Naive thymus-derived CD4-positive, alpha-beta T cell (primary cell): ENCODE measurements at regions not wholly inside any gene's neighbourhood (a gene's known extent, or its start where the extent isn't known, plus 50 kb on each side); places are given as distances from the start of the nearest gene placed in this dataset.

Source experiments
- ATAC-seq: fragments of 150-1000 bp; cut with Tn5 transposase; 2 replicates; pipeline ENCODE4 v1.10.0; 2021; ENCODE audit warnings: mild to moderate bottlenecking, moderate library complexity
- CTCF ChIA-PET: fragments of 350-600 bp; sonication (Branson Sonifier 250); formaldehyde crosslinking; loops from one replicate; lab custom pipeline; 2021; ENCODE audit warnings: antibody characterized with exemption; lab: Charles Lee
- POLR2A ChIA-PET: fragments of 350-600 bp; sonication (Branson Sonifier 250); formaldehyde crosslinking; loops from one replicate; lab custom pipeline; 2021; ENCODE audit warnings: antibody characterized with exemption, inconsistent platforms; lab: Charles Lee
- DNase-seq, 9 donors: peaks; one replicate each; pipeline versions ENCODE4 v3.0.0 to v3.0.0-alpha.2; 2020 to 2022; ENCODE audit warnings: mixed read lengths in 1 of 9
- H3K27ac ChIP-seq: one replicate; pipeline ENCODE4 v1.7.0; 2013; ENCODE audit warnings: mild to moderate bottlenecking, low read depth, low read length, moderate library complexity
- H3K27me3 ChIP-seq, 2 donors: one replicate each; pipeline ENCODE4 v1.7.0; 2013; ENCODE audit warnings: low read length in 2 of 2, mild to moderate bottlenecking in 2 of 2, moderate library complexity in 2 of 2; ENCODE audit not compliant: control insufficient read depth in 2 of 2, insufficient read depth in 2 of 2
- H3K36me3 ChIP-seq, 3 experiments: 1 replicate in 2 of 3; 2 replicates in 1 of 3; pipeline ENCODE4 v1.7.0; 2013; ENCODE audit warnings: low read length in 3 of 3, mild to moderate bottlenecking in 3 of 3, moderate library complexity in 1 of 3; ENCODE audit not compliant: insufficient read depth in 3 of 3, control insufficient read depth in 2 of 3
- H3K4me1 ChIP-seq, 2 donors: one replicate each; pipeline ENCODE4 v1.7.0; 2013; ENCODE audit warnings: low read length in 2 of 2, mild to moderate bottlenecking in 2 of 2, moderate library complexity in 1 of 2; ENCODE audit not compliant: control insufficient read depth in 2 of 2, insufficient read depth in 2 of 2
- H3K4me3 ChIP-seq: 2 replicates; pipeline ENCODE4 v1.7.0; 2013; ENCODE audit warnings: mild to moderate bottlenecking, low read length
- H3K9me3 ChIP-seq, 3 experiments: 1 replicate in 2 of 3; 2 replicates in 1 of 3; pipeline ENCODE4 v1.7.0; 2013; ENCODE audit warnings: low read length in 3 of 3; ENCODE audit not compliant: control insufficient read depth in 2 of 3
- H3K27ac Mint-ChIP-seq, 9 donors: one replicate each; pipeline ENCODE4 v1.8.0; 2020 to 2022; ENCODE audit warnings: mixed read lengths in 9 of 9, mild to moderate bottlenecking in 8 of 9, moderate library complexity in 5 of 9, inconsistent platforms in 2 of 9
- H3K27me3 Mint-ChIP-seq, 5 donors: one replicate each; pipeline ENCODE4 v1.8.0; 2021 to 2022; ENCODE audit warnings: mixed read lengths in 5 of 5, mild to moderate bottlenecking in 1 of 5
- H3K36me3 Mint-ChIP-seq, 5 donors: one replicate each; pipeline ENCODE4 v1.8.0; 2020 to 2022; ENCODE audit warnings: mixed read lengths in 5 of 5, mild to moderate bottlenecking in 3 of 5, inconsistent platforms in 1 of 5
- H3K4me1 Mint-ChIP-seq, 7 donors: one replicate each; pipeline ENCODE4 v1.8.0; 2020 to 2022; ENCODE audit warnings: mixed read lengths in 7 of 7, mild to moderate bottlenecking in 3 of 7, inconsistent platforms in 1 of 7
- H3K4me3 Mint-ChIP-seq, 10 donors: one replicate each; pipeline ENCODE4 v1.8.0; 2020 to 2022; ENCODE audit warnings: mild to moderate bottlenecking in 10 of 10, mixed read lengths in 10 of 10, moderate library complexity in 6 of 10, inconsistent platforms in 2 of 10
- H3K9me3 Mint-ChIP-seq, 11 donors: one replicate each; pipeline ENCODE4 v1.8.0; 2020 to 2022; ENCODE audit warnings: mixed read lengths in 11 of 11, mild to moderate bottlenecking in 4 of 11, inconsistent platforms in 1 of 11, moderate library complexity in 1 of 11
- intact Hi-C, 2 donors: fragments of 100-400 bp; cut with micrococcal nuclease; formaldehyde crosslinking; loops; one replicate each; pipeline ENCODE4 v1.15.1; 2023

DNA sequence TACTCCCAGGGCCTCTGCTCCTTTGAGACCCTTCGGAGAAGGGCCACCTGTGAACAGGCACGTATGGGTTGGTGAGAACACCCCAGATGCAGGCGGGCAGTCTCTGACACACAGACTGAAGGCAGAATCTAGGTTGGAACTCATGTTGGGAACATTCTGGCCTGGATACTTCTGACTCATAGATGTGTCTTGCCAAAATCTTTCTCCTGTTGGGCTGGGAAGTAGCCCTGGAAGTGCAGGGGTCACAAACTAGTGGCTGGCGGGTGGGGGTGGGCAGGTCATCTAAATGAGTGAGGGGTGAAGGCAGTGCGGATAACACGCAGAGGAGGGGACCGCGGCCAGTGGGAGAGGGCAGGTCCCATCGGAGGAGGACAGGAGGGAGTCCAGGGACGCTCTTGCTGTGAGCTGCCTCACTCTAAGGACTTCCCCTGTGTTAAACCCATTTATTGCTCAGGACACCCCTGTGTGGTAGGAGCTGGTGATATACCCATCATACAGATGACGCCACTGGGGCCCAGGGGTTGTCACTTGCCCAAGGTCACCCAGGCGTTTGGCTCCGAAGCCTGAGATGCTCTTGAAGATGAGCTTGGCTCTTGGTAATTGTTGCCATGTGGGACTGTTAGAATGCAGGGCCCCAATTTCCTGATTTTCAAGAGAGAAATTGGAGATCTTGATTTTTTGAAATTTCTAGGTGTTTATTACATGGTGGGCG, 181.0 kb downstream of the PTPRU start:
- intact Hi-C loops, result no loop called here
- Histone ChIP-seq H3K27me3 (no peaks in the 10 kb centered on the region), H3K9me3 (no peaks in the 10 kb centered on the region), H3K4me3 (no peak overlapping the region), H3K27ac (no peak overlapping the region), H3K4me1 (no peaks in the 10 kb centered on the region), H3K36me3 (no peaks in the 10 kb centered on the region)
- no peak overlapping the region for H3K27ac Mint-ChIP-seq
- peaks cover 0 to 8% (median 2%) of the 10 kb centered on the region in 11 donors for H3K9me3 Mint-ChIP-seq
- peaks cover 0 to 6% (median 0%) of the 10 kb centered on the region in 7 donors for H3K4me1 Mint-ChIP-seq
- H3K4me3 Mint-ChIP-seq, result no peak overlapping the region
- ATAC-seq (no peak), DNase-seq (no peak)
- no peaks in the 10 kb centered on the region for H3K36me3 Mint-ChIP-seq
- CTCF ChIA-PET, result no interaction called here
- POLR2A ChIA-PET, result interaction anchor here (0.7 kb wide), 1 partner anchor 538 kb away, joined by 3 read pairs; no protein-coding TSS in a partner anchor
- peaks cover 11 to 47% (median 26%) of the 10 kb centered on the region in 5 donors for H3K27me3 Mint-ChIP-seq

DNA sequence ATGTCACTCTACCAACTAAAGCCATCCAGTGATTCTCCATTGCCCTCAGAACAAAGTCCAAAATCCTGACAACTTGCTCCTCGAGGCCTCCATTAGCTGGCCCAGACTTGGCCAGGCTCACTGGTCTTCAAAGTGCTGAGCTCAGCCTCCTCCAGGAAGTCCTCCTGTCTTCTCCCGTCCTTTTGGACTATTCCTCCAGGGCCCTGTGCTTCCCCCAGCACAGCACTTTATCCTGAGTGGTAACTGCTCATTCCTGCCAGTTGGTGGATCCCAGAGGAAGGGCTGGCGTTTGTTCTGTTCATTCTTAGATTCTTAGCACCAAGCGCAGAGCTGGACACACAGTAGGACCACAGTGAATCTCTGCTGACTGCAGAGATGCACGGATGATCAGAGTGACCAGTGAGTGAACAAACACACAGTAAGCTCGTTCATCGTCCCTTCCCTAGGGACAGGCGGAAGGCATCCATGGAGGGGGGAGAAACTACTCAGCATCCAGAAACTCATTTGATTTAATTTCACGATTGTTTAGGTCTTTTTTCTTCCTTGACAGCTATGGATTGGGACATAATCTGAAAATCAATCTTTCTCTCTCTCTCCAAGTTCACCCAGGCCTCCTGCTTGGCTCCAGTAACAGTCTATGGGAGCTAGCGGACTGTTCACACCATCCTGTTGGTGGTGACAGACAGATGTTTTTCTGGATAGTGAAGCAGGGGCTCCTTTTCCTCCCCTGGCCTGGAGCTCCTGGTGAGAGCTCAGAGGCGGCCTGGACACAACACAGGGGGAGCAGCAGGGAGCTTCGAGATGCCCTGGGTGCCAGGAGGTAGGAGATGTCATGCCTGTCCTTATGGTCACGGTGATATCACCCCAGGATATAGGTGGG, 180.2 kb downstream of the PTPRU start:
- peaks cover 0 to 6% (median 2%) of the 10 kb centered on the region in 11 donors for H3K9me3 Mint-ChIP-seq
- H3K27ac Mint-ChIP-seq, result no peak overlapping the region
- POLR2A ChIA-PET, result no interaction called here
- H3K27me3 Mint-ChIP-seq, result peaks cover 6 to 49% (median 26%) of the 10 kb centered on the region in 5 donors
- Histone ChIP-seq H3K36me3 (no peaks in the 10 kb centered on the region), H3K27me3 (no peaks in the 10 kb centered on the region), H3K9me3 (no peaks in the 10 kb centered on the region), H3K4me3 (no peak overlapping the region), H3K4me1 (no peaks in the 10 kb centered on the region), H3K27ac (no peak overlapping the region)
- H3K36me3 Mint-ChIP-seq, result no peaks in the 10 kb centered on the region
- intact Hi-C loops, result no loop called here
- H3K4me3 Mint-ChIP-seq, result no peak overlapping the region
- ATAC-seq (no peak), DNase-seq (no peak)
- CTCF ChIA-PET, result interaction anchor here (0.7 kb wide), 1 partner anchor 50 kb away, joined by 3 read pairs; no protein-coding TSS in a partner anchor
- H3K4me1 Mint-ChIP-seq, result peaks cover 0 to 6% (median 0%) of the 10 kb centered on the region in 7 donors

DNA sequence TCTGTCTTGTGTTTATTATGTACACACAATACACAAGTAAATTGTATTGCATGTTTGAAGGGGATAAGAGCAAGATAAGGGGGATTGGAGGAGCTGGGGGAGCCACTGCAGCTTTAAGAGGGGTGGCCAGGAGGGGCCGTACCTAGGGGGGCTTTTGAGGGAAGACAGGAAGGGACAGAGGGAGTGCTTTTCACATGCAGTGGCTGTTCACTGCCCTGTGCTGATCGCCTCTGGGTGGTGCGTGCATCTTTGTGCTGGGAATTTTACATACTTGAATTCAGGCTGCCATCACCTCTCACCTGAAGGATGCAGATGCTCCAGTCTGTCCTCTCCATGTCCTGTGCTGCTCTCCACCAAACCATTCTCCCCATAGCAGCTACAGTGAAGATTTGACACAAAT, 179.5 kb downstream of the PTPRU start:
- Mint-ChIP-seq H3K36me3 (no peaks in the 10 kb centered on the region), H3K4me1 (peaks cover 0 to 6% (median 0%) of the 10 kb centered on the region in 7 donors), H3K27me3 (peaks cover 3 to 48% (median 23%) of the 10 kb centered on the region in 5 donors), H3K4me3 (no peak overlapping the region), H3K9me3 (peaks cover 0 to 3% (median 0%) of the 10 kb centered on the region in 11 donors), H3K27ac (no peak overlapping the region)
- intact Hi-C loops, result no loop called here
- Histone ChIP-seq H3K27me3 (no peaks in the 10 kb centered on the region), H3K9me3 (no peaks in the 10 kb centered on the region), H3K36me3 (no peaks in the 10 kb centered on the region), H3K27ac (no peak overlapping the region), H3K4me1 (no peaks in the 10 kb centered on the region), H3K4me3 (no peak overlapping the region)
- DNase-seq (no peak), ATAC-seq (no peak)
- POLR2A ChIA-PET, result no interaction called here
- CTCF ChIA-PET, result interaction anchor here (0.7 kb wide), 1 partner anchor 50 kb away, joined by 3 read pairs; no protein-coding TSS in a partner anchor

DNA sequence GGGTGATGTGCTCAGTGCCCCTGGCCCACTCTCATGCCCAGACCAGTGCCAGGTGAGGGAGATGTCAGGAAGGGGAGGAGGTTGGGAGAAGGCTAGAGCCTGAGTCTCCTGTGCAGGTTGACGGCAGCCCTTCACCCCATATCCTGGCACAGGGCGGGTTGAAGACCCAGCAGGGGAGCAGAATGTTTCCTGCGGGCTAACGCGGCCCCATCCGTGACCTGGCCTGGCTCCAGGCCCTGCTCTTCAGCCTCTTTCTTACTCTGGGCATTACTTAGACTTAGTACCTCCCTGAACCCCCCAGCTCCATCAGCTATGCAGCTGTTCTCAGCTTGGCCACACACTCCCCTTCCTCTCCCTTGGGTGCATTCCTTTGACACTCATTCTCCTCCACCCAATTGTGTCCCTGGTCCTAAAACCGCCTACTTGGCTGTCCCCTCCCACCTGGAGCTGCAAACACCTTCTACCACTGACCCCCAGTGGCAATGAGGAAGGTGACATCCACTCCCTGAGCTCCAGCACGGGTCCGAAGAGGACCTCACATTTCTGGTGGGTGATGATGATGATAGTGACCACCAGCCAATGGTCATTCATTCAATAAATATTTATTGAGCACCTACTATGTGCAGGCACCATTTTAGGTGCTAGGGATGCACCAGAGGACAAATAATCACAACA, 179.0 kb downstream of the PTPRU start:
- CTCF ChIA-PET, result no interaction called here
- no peak for DNase-seq
- POLR2A ChIA-PET, result no interaction called here

DNA sequence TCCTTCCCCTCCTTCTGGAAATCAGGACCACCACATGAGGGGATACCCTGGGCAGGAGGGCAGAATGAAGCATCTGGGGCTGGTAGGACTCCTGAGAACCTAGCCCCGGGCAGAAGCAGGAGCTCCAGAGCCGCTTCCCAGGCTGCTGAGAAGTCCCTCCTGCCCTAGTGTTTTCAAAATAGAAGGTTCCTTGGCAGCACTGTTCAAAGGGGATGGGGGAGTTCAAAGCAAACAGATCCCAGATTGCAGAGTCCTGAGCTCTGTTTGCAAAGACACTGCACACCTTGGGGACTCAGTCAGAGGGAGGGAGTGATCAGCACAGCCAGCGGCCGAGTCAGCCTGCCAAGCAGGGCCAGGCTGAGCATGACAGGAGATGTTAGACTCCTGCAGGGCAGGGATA, 177.8 kb downstream of the PTPRU start:
- Histone ChIP-seq H3K4me1 (no peaks in the 10 kb centered on the region), H3K27me3 (no peaks in the 10 kb centered on the region), H3K9me3 (no peaks in the 10 kb centered on the region), H3K4me3 (no peak overlapping the region), H3K36me3 (no peaks in the 10 kb centered on the region), H3K27ac (no peak overlapping the region)
- ChIA-PET POLR2A (no interaction called here), CTCF (no interaction called here)
- no peaks in the 10 kb centered on the region for H3K36me3 Mint-ChIP-seq
- intact Hi-C loops, result no loop called here
- H3K9me3 Mint-ChIP-seq, result peaks cover 0 to 1% (median 0%) of the 10 kb centered on the region in 11 donors
- H3K27me3 Mint-ChIP-seq, result peaks cover 3 to 49% (median 25%) of the 10 kb centered on the region in 5 donors
- peaks cover 0 to 6% (median 0%) of the 10 kb centered on the region in 7 donors for H3K4me1 Mint-ChIP-seq
- no peak overlapping the region for H3K4me3 Mint-ChIP-seq
- H3K27ac Mint-ChIP-seq, result no peak overlapping the region
- DNase-seq (no peak), ATAC-seq (no peak)

More for the DNA sequence above, 179.0 kb downstream of the PTPRU start:
- Histone ChIP-seq H3K4me3 (no peak overlapping the region), H3K27me3 (no peaks in the 10 kb centered on the region), H3K9me3 (no peaks in the 10 kb centered on the region), H3K27ac (no peak overlapping the region), H3K36me3 (no peaks in the 10 kb centered on the region), H3K4me1 (no peaks in the 10 kb centered on the region)
- H3K4me3 Mint-ChIP-seq, result no peak overlapping the region
- intact Hi-C loops, result no loop called here
- peaks cover 0 to 1% (median 0%) of the 10 kb centered on the region in 11 donors for H3K9me3 Mint-ChIP-seq
- H3K4me1 Mint-ChIP-seq, result peaks cover 0 to 6% (median 0%) of the 10 kb centered on the region in 7 donors
- no peaks in the 10 kb centered on the region for H3K36me3 Mint-ChIP-seq
- H3K27me3 Mint-ChIP-seq, result peaks cover under 1 to 42% (median 24%) of the 10 kb centered on the region in 5 donors
- no peak for ATAC-seq
- H3K27ac Mint-ChIP-seq, result no peak overlapping the region

DNA sequence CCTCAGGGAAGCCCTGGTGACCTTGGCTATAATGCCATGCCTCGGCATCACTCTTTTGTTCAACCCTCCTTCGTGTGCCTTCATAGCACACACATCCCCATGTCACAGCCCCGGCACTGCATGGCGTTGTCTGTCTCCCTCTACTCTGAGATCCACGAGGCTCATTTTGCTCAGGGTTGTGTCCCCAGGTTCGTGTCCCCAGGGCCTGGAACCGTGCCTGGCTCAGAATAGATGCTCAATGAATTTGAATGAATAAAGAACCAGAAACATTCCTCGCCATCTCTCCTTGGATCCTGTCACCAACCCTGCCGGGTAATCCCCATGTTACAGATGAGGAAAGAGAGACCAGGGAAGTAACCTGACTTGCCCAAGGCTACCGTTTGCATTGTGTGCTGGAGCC, 177.3 kb downstream of the PTPRU start:
- Mint-ChIP-seq H3K36me3 (no peaks in the 10 kb centered on the region), H3K27me3 (peaks cover 3 to 53% (median 29%) of the 10 kb centered on the region in 5 donors), H3K4me3 (no peak overlapping the region), H3K9me3 (peaks cover 0 to 1% (median 0%) of the 10 kb centered on the region in 11 donors), H3K27ac (no peak overlapping the region), H3K4me1 (peaks cover 0 to 6% (median 0%) of the 10 kb centered on the region in 7 donors)
- ChIA-PET POLR2A (no interaction called here), CTCF (no interaction called here)
- intact Hi-C loops, result no loop called here
- no peaks in the 10 kb centered on the region for H3K4me1 ChIP-seq
- no peak for ATAC-seq
- DNase-seq, result no peak
- H3K36me3 ChIP-seq, result no peaks in the 10 kb centered on the region
- no peaks in the 10 kb centered on the region for H3K27me3 ChIP-seq
- H3K9me3 ChIP-seq, result no peaks in the 10 kb centered on the region
- no peak overlapping the region for H3K27ac ChIP-seq
- H3K4me3 ChIP-seq, result no peak overlapping the region
